PC-9 (cell line): ENCODE measurements at regions not wholly inside any gene's neighbourhood (a gene's known extent, or its start where the extent isn't known, plus 50 kb on each side); places are given as distances from the start of the nearest gene placed in this dataset.

Experiments used
- BruUV-seq: library from RNA; stranded (reverse); fragments of 400-500 nt; replicated peaks from 2 replicates; lab custom pipeline; 2021; lab: Mats Ljungman, UMichigan
- CTCF ChIA-PET: fragments of 300-600 bp; sonication (Branson Sonifier 250); formaldehyde crosslinking; loops from one replicate; lab custom pipeline; 2022; ENCODE audit warnings: antibody characterized with exemption; lab: Charles Lee
- POLR2A ChIA-PET: fragments of 300-600 bp; sonication (Branson Sonifier 250); formaldehyde crosslinking; loops from one replicate; lab custom pipeline; 2022; ENCODE audit warnings: antibody characterized with exemption; ENCODE audit not compliant: unreplicated experiment; lab: Charles Lee
- DNase-seq, 2 experiments: peaks; one replicate each; pipeline versions ENCODE4 v3.0.0 to v3.0.0-alpha.2; 2015 to 2022; ENCODE audit warnings: mixed read lengths in 1 of 2
- H2AFZ ChIP-seq: fragments of 200-600 bp; sonication (generic); 2 replicates; pipeline ENCODE4 v1.8.1; 2017; ENCODE audit warnings: antibody characterized with exemption
- H3F3A ChIP-seq: fragments of 200-600 bp; sonication (generic); 2 replicates; pipeline ENCODE4 v1.8.1; 2017; ENCODE audit warnings: antibody characterized with exemption, mild to moderate bottlenecking, low read depth; ENCODE audit not compliant: insufficient read depth
- H3K27ac ChIP-seq: fragments of 200-600 bp; sonication (generic); 2 replicates; pipeline ENCODE4 v1.6.1; 2016; ENCODE audit warnings: mixed run types
- H3K27me3 ChIP-seq: fragments of 200-600 bp; sonication (generic); 2 replicates; pipeline ENCODE4 v1.6.1; 2016; ENCODE audit warnings: low read depth, mixed run types; ENCODE audit not compliant: insufficient read depth
- H3K36me3 ChIP-seq: fragments of 200-600 bp; sonication (generic); 2 replicates; pipeline ENCODE4 v1.6.1; 2016; ENCODE audit warnings: low read depth, mixed run types
- H3K4me1 ChIP-seq: fragments of 200-600 bp; sonication (generic); replicated peaks from 2 replicates; pipeline ENCODE4 v1.6.1; 2016; ENCODE audit warnings: mixed run types; ENCODE audit not compliant: insufficient read depth
- H3K4me2 ChIP-seq: fragments of 200-600 bp; sonication (generic); 2 replicates; pipeline ENCODE4 v1.6.1; 2017; ENCODE audit warnings: mixed run types
- H3K4me3 ChIP-seq: fragments of 200-600 bp; sonication (generic); 2 replicates; pipeline ENCODE4 v1.6.1; 2016; ENCODE audit warnings: mixed run types
- H3K79me2 ChIP-seq: fragments of 200-600 bp; sonication (generic); 2 replicates; pipeline ENCODE4 v1.6.1; 2017; ENCODE audit warnings: low read depth, mixed run types
- H3K9me2 ChIP-seq: fragments of 200-600 bp; sonication (generic); 2 replicates; pipeline ENCODE4 v1.8.1; 2017; ENCODE audit warnings: mild to moderate bottlenecking; ENCODE audit not compliant: insufficient read depth
- H3K9me3 ChIP-seq: fragments of 200-600 bp; sonication (generic); 2 replicates; pipeline ENCODE4 v1.8.1; 2016; ENCODE audit warnings: low read depth; ENCODE audit not compliant: insufficient read depth
- H4K20me1 ChIP-seq: fragments of 200-600 bp; sonication (generic); 2 replicates; pipeline ENCODE4 v1.8.1; 2017; ENCODE audit not compliant: insufficient read depth
- CTCF ChIP-seq: fragments of 200-600 bp; sonication (generic); conservative IDR thresholded peaks from 2 replicates; pipeline ENCODE4 v1.6.1; 2017; ENCODE audit warnings: mixed run types, antibody characterized with exemption, mild to moderate bottlenecking, moderate library complexity
- EZH2 ChIP-seq: fragments of 200-600 bp; sonication (generic); IDR thresholded peaks from 2 replicates; pipeline ENCODE4 v1.8.0; 2017; ENCODE audit warnings: antibody characterized with exemption, low read depth
- intact Hi-C: fragments of 100-400 bp; cut with micrococcal nuclease; formaldehyde crosslinking; loops from one replicate; pipeline ENCODE4 v1.10.0; 2022; ENCODE audit not compliant: unreplicated experiment

GRCh38 chr11:71327156-71328085 is 75.0 kb upstream of the SHANK2 start:
- Histone ChIP-seq H3F3A (no peaks in the 10 kb centered on the region), H3K4me2 (no peak overlapping the region), H3K9me2 (no peaks in the 10 kb centered on the region), H4K20me1 (no peaks in the 10 kb centered on the region), H3K79me2 (no peaks in the 10 kb centered on the region), H3K9me3 (no peaks in the 10 kb centered on the region), H2AFZ (no peak overlapping the region), H3K27me3 (no peaks in the 10 kb centered on the region), H3K4me3 (no peak overlapping the region), H3K36me3 (no peaks in the 10 kb centered on the region), H3K4me1 (no peaks in the 10 kb centered on the region), H3K27ac (no peak overlapping the region)
- ChIA-PET CTCF (interaction anchor here (1.0 kb wide), 1 partner anchor 16 kb away, joined by 3 read pairs; no protein-coding TSS in a partner anchor), POLR2A (no interaction called here)
- no TSS peak for BruUV-seq
- TF ChIP-seq CTCF (no peak), EZH2 (no peak)
- no peak for DNase-seq
- intact Hi-C loops: no loop called here

GRCh38 chr11:71326328-71326940 is 74.1 kb upstream of the SHANK2 start:
- POLR2A ChIA-PET: no interaction called here
- Histone ChIP-seq H4K20me1 (no peaks in the 10 kb centered on the region), H3K4me1 (no peaks in the 10 kb centered on the region), H3K4me2 (no peak overlapping the region), H3K27ac (no peak overlapping the region), H3K36me3 (no peaks in the 10 kb centered on the region), H3F3A (no peaks in the 10 kb centered on the region), H3K9me2 (no peaks in the 10 kb centered on the region), H3K9me3 (no peaks in the 10 kb centered on the region), H3K27me3 (no peaks in the 10 kb centered on the region), H3K79me2 (no peaks in the 10 kb centered on the region), H3K4me3 (no peak overlapping the region), H2AFZ (no peak overlapping the region)
- intact Hi-C loops: no loop called here
- no peak for DNase-seq
- CTCF ChIA-PET: no interaction called here
- no TSS peak for BruUV-seq
- TF ChIP-seq CTCF (no peak), EZH2 (no peak)

- POLR2A ChIA-PET: no interaction called here
- CTCF ChIA-PET: no interaction called here
These were observed 73.3 kb upstream of the SHANK2 start for GRCh38 chr11:71325418-71326327.

More at GRCh38 chr11:71325418-71326327, 73.3 kb upstream of the SHANK2 start:
- Histone ChIP-seq H3K9me2 (no peaks in the 10 kb centered on the region), H3K27me3 (no peaks in the 10 kb centered on the region), H3F3A (no peaks in the 10 kb centered on the region), H3K9me3 (no peaks in the 10 kb centered on the region), H3K27ac (no peak overlapping the region), H3K4me3 (no peak overlapping the region), H2AFZ (no peak overlapping the region), H3K79me2 (no peaks in the 10 kb centered on the region), H3K36me3 (no peaks in the 10 kb centered on the region), H4K20me1 (no peaks in the 10 kb centered on the region), H3K4me1 (no peaks in the 10 kb centered on the region), H3K4me2 (no peak overlapping the region)
- TF ChIP-seq CTCF (no peak), EZH2 (no peak)
- no TSS peak for BruUV-seq
- intact Hi-C loops: no loop called here
- DNase-seq: no peak
